ENCODE measurements at regions not wholly inside any gene's neighbourhood (a gene's known extent, or its start where the extent isn't known, plus 50 kb on each side); places are given as distances from the start of the nearest gene placed in this dataset.

GRCh38 chr15:53829923-53830459 is 70.5 kb upstream of the WDR72 start:
- TF ChIP-seq EP300 (IDR thresholded peaks at IDR 0.05) = no peak
- TF ChIP-seq, protein P1, sequence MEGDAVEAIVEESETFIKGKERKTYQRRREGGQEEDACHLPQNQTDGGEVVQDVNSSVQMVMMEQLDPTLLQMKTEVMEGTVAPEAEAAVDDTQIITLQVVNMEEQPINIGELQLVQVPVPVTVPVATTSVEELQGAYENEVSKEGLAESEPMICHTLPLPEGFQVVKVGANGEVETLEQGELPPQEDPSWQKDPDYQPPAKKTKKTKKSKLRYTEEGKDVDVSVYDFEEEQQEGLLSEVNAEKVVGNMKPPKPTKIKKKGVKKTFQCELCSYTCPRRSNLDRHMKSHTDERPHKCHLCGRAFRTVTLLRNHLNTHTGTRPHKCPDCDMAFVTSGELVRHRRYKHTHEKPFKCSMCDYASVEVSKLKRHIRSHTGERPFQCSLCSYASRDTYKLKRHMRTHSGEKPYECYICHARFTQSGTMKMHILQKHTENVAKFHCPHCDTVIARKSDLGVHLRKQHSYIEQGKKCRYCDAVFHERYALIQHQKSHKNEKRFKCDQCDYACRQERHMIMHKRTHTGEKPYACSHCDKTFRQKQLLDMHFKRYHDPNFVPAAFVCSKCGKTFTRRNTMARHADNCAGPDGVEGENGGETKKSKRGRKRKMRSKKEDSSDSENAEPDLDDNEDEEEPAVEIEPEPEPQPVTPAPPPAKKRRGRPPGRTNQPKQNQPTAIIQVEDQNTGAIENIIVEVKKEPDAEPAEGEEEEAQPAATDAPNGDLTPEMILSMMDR (IDR thresholded peaks at IDR 0.05) = no peak

Measured in stomach (tissue), 4 donors.